GM19468 (cell line): ENCODE measurements at regions not wholly inside any gene's neighbourhood (a gene's known extent, or its start where the extent isn't known, plus 50 kb on each side); places are given as distances from the start of the nearest gene placed in this dataset.

ENCODE experiments used
- ATAC-seq: cut with Tn5 transposase; IDR thresholded peaks from one replicate; pipeline ENCODE4 v1.9.1; 2021; ENCODE audit warnings: mild to moderate bottlenecking, moderate library complexity, moderate number of reproducible peaks; ENCODE audit not compliant: unreplicated experiment; ENCODE audit errors: extremely low read depth

- ATAC-seq = no peak
These were observed 57.2 kb upstream of the TAB2 start for GRCh38 chr6:149260214-149260874.

GRCh38 chr6:149261364-149262040, 56.0 kb upstream of the TAB2 start:
- no peak for ATAC-seq

- ATAC-seq = no peak
These were observed 54.2 kb upstream of the TAB2 start for GRCh38 chr6:149263321-149263720.

DNA sequence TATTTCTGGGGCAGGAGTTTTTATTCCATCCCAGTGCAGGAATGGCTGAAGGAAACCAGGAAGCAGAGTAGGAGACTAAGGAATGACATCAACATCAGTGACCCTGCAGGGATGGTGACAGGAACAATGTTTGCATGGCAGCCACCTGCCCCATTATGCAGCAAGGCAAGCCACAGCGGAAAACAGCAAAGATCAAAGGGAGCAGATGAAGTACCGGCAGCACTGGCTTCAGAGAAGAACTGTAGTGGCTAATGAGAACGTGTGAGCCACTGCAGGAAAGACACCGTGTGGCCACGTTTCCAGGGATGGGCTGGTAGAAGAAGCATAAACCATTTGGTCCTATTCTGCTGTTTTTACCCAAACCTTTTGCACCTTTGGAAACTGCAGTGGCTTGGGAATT, 52.9 kb upstream of the TAB2 start:
- no peak for ATAC-seq

DNA sequence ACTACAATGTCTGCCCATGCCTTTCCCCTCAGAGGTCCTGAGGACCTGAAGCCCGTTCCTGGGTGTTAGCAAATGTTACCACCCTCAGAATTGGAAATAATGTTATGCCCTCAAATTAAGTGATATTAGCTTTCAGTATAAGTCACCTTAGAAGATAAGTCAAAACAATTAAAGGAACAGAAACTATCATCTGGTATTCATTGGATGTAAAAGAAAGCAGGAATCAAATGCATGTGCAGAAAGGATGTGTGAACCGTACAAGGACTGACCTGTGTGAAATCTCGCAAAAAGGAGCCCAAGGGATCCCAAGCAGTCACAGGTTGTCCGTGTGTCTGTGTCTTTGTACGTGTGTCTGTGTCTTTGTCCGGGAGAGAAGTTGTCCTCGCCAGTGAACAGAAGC, 51.6 kb upstream of the TAB2 start:
- no peak for ATAC-seq

DNA sequence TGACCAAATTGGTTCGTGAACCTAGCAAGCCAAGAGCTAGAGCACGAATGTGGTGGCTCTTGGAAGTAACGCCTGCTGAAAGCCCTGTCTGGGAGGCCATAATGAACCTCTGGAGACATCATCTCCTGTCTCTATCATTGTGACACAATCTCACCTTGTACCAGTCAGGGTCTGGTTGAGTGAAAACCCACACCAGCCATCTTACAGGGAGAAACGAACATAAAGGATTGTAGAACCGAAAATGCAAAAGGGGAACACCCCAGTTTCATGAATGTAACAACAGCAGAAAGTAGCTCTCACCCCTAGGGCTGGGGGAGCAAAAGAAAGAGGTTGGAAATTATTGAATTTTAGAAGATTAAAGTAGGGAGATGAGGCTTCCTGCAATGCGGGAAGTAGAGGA, 50.9 kb upstream of the TAB2 start:
- ATAC-seq = peak; percentile 82

GRCh38 chr6:149267072-149267471, 50.4 kb upstream of the TAB2 start:
- ATAC-seq = no peak

DNA sequence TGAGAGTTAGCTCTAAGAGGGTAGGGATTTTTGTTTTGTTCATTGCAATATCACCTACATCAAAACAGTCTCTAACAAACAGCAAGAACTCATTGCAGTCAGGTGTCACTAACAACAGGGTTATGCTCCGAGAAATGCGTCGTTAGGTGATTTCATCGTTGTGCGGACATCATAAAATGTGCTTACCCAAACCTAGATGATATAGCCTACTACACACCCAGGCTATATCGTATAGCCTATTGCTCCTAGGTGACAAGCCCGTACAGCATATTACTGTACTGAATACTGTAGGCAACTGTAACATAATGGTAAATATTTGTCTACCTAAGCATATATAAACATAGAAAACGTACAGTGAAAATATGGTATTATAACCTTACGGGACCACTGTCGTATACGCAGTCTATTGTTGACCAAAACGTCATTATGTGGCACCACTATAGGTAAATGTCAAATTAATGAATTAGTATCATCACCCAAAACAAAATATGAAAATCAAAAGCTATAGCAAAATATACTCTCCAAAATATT, 49.9 kb upstream of the TAB2 start:
- ATAC-seq = no peak
